CD4-positive, alpha-beta T cell treated with Interleukin-6 for 4 hours (primary cell): ENCODE measurements at regions not wholly inside any gene's neighbourhood (a gene's known extent, or its start where the extent isn't known, plus 50 kb on each side); places are given as distances from the start of the nearest gene placed in this dataset.

Source experiments
- DNase-seq: peaks from one replicate; pipeline ENCODE4 v3.0.0-alpha.2; 2020; ENCODE audit warnings: mixed read lengths

- DNase-seq, result no peak
These were observed 93.8 kb downstream of the GLRX3 start for GRCh38 chr10:130230036-130230435.

- DNase-seq, result no peak
These were observed 94.4 kb downstream of the GLRX3 start for GRCh38 chr10:130230611-130231010.

GRCh38 chr10:130231251-130231741 lies 95.1 kb downstream of the GLRX3 start:
- DNase-seq, result no peak

GRCh38 chr10:130232166-130233034 lies 96.2 kb downstream of the GLRX3 start:
- no peak for DNase-seq

GRCh38 chr10:130233035-130233360 lies 96.8 kb downstream of the GLRX3 start:
- no peak for DNase-seq

GRCh38 chr10:130233426-130233825 lies 97.2 kb downstream of the GLRX3 start:
- DNase-seq, result no peak

GRCh38 chr10:130234171-130234965 lies 98.2 kb downstream of the GLRX3 start:
- DNase-seq, result no peak

GRCh38 chr10:130236711-130237110 lies 100.5 kb downstream of the GLRX3 start:
- DNase-seq, result no peak

GRCh38 chr10:130240409-130240808 lies 104.2 kb downstream of the GLRX3 start:
- DNase-seq, result no peak

GRCh38 chr10:130242513-130242912 lies 106.3 kb downstream of the GLRX3 start:
- no peak for DNase-seq

- no peak for DNase-seq
These were observed 106.8 kb downstream of the GLRX3 start for GRCh38 chr10:130243015-130243414.

GRCh38 chr10:130244031-130244927 lies 108.1 kb downstream of the GLRX3 start:
- no peak for DNase-seq

GRCh38 chr10:130244928-130245495 lies 108.8 kb downstream of the GLRX3 start:
- DNase-seq, result no peak

GRCh38 chr10:130246113-130246512 lies 109.9 kb downstream of the GLRX3 start:
- no peak for DNase-seq

- no peak for DNase-seq
These were observed 113.9 kb downstream of the GLRX3 start for GRCh38 chr10:130250127-130250526.

- DNase-seq, result no peak
These were observed 115.6 kb downstream of the GLRX3 start for GRCh38 chr10:130251766-130252165.

GRCh38 chr10:130254243-130254642 lies 118.1 kb downstream of the GLRX3 start:
- DNase-seq, result no peak

GRCh38 chr10:130254662-130255061 lies 118.5 kb downstream of the GLRX3 start:
- peak; percentile 38 for DNase-seq

GRCh38 chr10:130255777-130256176 lies 119.6 kb downstream of the GLRX3 start:
- DNase-seq, result no peak

- no peak for DNase-seq
These were observed 121.7 kb downstream of the GLRX3 start for GRCh38 chr10:130257897-130258296.

GRCh38 chr10:130259380-130259779 lies 123.2 kb downstream of the GLRX3 start:
- no peak for DNase-seq

- DNase-seq, result no peak
These were observed 125.1 kb downstream of the GLRX3 start for GRCh38 chr10:130261306-130261705.

GRCh38 chr10:130261766-130262165 lies 125.6 kb downstream of the GLRX3 start:
- no peak for DNase-seq
